Prostate gland (tissue), 2 donors: ENCODE measurements at regions not wholly inside any gene's neighbourhood (a gene's known extent, or its start where the extent isn't known, plus 50 kb on each side); places are given as distances from the start of the nearest gene placed in this dataset.

Experiments
- DNase-seq: peaks from one replicate; pipeline ENCODE4 v3.0.0-alpha.2; 2019; ENCODE audit warnings: low spot score
- H3K27ac ChIP-seq, 2 donors: fragments of 200-600 bp; sonication (generic); 2 replicates each; pipeline ENCODE4 v1.5.1; 2017 to 2019
- H3K27me3 ChIP-seq: fragments of 200-600 bp; sonication (generic); replicated peaks from 2 replicates; pipeline ENCODE4 v1.5.1; 2019; ENCODE audit not compliant: insufficient read depth
- H3K36me3 ChIP-seq, 2 donors: fragments of 200-600 bp; sonication (generic); 1 replicate in 1 of 2; 2 replicates in 1 of 2; pipeline versions ENCODE4 v1.5.1 to v1.8.1; 2017 to 2019
- H3K4me1 ChIP-seq: fragments of 200-600 bp; sonication (generic); replicated peaks from 2 replicates; pipeline ENCODE4 v1.5.1; 2019
- H3K4me3 ChIP-seq, 2 donors: fragments of 200-600 bp; sonication (generic); 2 replicates each; pipeline ENCODE4 v1.5.1; 2017 to 2019
- H3K9me3 ChIP-seq: fragments of 200-600 bp; sonication (generic); 2 replicates; pipeline ENCODE4 v1.5.1; 2017
- CTCF ChIP-seq, 4 experiments: fragments of 200-600 bp in 2 of 4; fragments of 450-650 bp in 2 of 4; sonication (generic) in 2 of 4; IDR thresholded peaks; 1 replicate in 3 of 4; 2 replicates in 1 of 4; pipeline ENCODE4 v1.5.1; 2016 to 2019; ENCODE audit warnings: antibody characterized with exemption in 4 of 4, mild to moderate bottlenecking in 2 of 4, moderate library complexity in 2 of 4
- POLR2A ChIP-seq: fragments of 450-650 bp; IDR thresholded peaks from one replicate; pipeline ENCODE4 v1.6.1; 2016; ENCODE audit warnings: antibody characterized with exemption, mild to moderate bottlenecking
- POLR2AphosphoS5 ChIP-seq: sonication (generic); formaldehyde crosslinking; IDR thresholded peaks from one replicate; pipeline ENCODE4 v1.6.1; 2017; ENCODE audit warnings: antibody characterized with exemption
- WGBS: methylation state at CpG from one replicate; pipeline ENCODE4 v1.1.5; 2018; 5-methylcytosine and 5-hydroxymethylcytosine counted together
- intact Hi-C: fragments of 100-400 bp; cut with DNase I; formaldehyde crosslinking; loops from one replicate; pipeline ENCODE4 v1.14.2; 2022

- no peak for DNase-seq
- TF ChIP-seq POLR2AphosphoS5: no peak
- no peak for TF ChIP-seq POLR2A
- TF ChIP-seq CTCF (IDR thresholded peaks at IDR 0.05): no peak
- Histone ChIP-seq H3K36me3 (no peaks in the 10 kb centered on the region), H3K4me1 (no peaks in the 10 kb centered on the region), H3K9me3 (no peaks in the 10 kb centered on the region), H3K27me3 (no peaks in the 10 kb centered on the region), H3K4me3 (no peak overlapping the region), H3K27ac (no peak overlapping the region)
- intact Hi-C loops: no loop called here
- WGBS: 38% methylated on average over 1 of the region's 1 CpG
These were observed 677.3 kb upstream of the FTMT start for GRCh38 chr5:121174351-121174750.

- no peaks in the 10 kb centered on the region for H3K27me3 ChIP-seq
- TF ChIP-seq POLR2A: no peak
- no peak for TF ChIP-seq POLR2AphosphoS5
- 83% methylated on average over 3 of the region's 3 CpGs for WGBS
- no peaks in the 10 kb centered on the region for H3K9me3 ChIP-seq
- no peak for DNase-seq
- intact Hi-C loops: no loop called here
- no peak overlapping the region for H3K4me3 ChIP-seq
- no peaks in the 10 kb centered on the region for H3K4me1 ChIP-seq
- no peak overlapping the region for H3K27ac ChIP-seq
- no peaks in the 10 kb centered on the region for H3K36me3 ChIP-seq
These were observed 675.7 kb upstream of the FTMT start for GRCh38 chr5:121175986-121176385.

GRCh38 chr5:121182788-121183490, 668.7 kb upstream of the FTMT start:
- Histone ChIP-seq H3K27ac (no peak overlapping the region), H3K9me3 (no peaks in the 10 kb centered on the region), H3K4me3 (no peak overlapping the region), H3K36me3 (no peaks in the 10 kb centered on the region), H3K27me3 (no peaks in the 10 kb centered on the region), H3K4me1 (no peaks in the 10 kb centered on the region)
- 72% methylated on average over 6 of the region's 6 CpGs for WGBS
- no peak for DNase-seq
- intact Hi-C loops: no loop called here
- no peak for TF ChIP-seq POLR2AphosphoS5
- TF ChIP-seq POLR2A: no peak
- no peak for TF ChIP-seq CTCF (IDR thresholded peaks at IDR 0.05)

- Histone ChIP-seq H3K27ac (no peak overlapping the region), H3K4me3 (no peak overlapping the region), H3K9me3 (no peaks in the 10 kb centered on the region), H3K36me3 (no peaks in the 10 kb centered on the region), H3K4me1 (no peaks in the 10 kb centered on the region), H3K27me3 (no peaks in the 10 kb centered on the region)
- intact Hi-C loops: no loop called here
- TF ChIP-seq POLR2AphosphoS5 (no peak), POLR2A (no peak), CTCF (IDR thresholded peaks at IDR 0.05) (no peak)
- DNase-seq: no peak
- WGBS: 80% methylated on average over 3 of the region's 3 CpGs
These were observed 662.8 kb upstream of the FTMT start for GRCh38 chr5:121188849-121189248.

- Histone ChIP-seq H3K4me1 (no peaks in the 10 kb centered on the region), H3K36me3 (no peaks in the 10 kb centered on the region), H3K4me3 (no peak overlapping the region), H3K27ac (no peak overlapping the region), H3K27me3 (no peaks in the 10 kb centered on the region), H3K9me3 (no peaks in the 10 kb centered on the region)
- intact Hi-C loops: no loop called here
- WGBS: 48% methylated on average over 4 of the region's 4 CpGs
- DNase-seq: no peak
- TF ChIP-seq POLR2A: no peak
- no peak for TF ChIP-seq CTCF (IDR thresholded peaks at IDR 0.05)
- TF ChIP-seq POLR2AphosphoS5: no peak
These were observed 662.1 kb upstream of the FTMT start for GRCh38 chr5:121189342-121190305.
